ENCODE measurements at regions not wholly inside any gene's neighbourhood (a gene's known extent, or its start where the extent isn't known, plus 50 kb on each side); places are given as distances from the start of the nearest gene placed in this dataset.

DNA sequence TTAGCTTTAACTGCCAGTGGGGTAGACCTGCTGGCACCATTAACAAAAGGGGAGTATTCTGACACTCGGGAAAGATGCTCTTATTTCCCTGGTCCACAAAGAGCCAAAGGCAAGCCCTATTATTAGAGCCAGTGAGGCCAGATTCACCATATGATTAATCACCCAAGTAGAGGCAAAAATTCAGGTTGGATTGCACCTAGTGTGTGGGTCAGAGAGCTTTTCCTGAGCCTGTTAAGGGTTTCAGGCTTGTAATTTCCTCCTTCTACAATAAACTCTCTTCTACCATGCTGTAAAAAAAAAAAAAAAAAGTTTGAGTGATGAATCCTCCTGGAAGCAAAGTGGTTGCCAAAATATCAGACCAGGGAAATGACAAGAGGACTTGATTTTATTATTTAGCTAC, 163.5 kb downstream of the MBL2 start:
- Histone ChIP-seq H3K9me3 (ENCODE audit: control insufficient read depth, insufficient read depth, low read depth, low read length) (no peaks in the 10 kb centered on the region), H3K4me3 (ENCODE audit: low read depth, low read length) (no peak overlapping the region), H3K27me3 (ENCODE audit: control insufficient read depth, insufficient read depth, low read length) (no peaks in the 10 kb centered on the region), H3K36me3 (ENCODE audit: control insufficient read depth, insufficient read depth, low read length) (no peaks in the 10 kb centered on the region), H3K9ac (ENCODE audit: low read length) (no peak overlapping the region), H3K27ac (ENCODE audit: low read depth, low read length) (no peak overlapping the region), H3K4me1 (ENCODE audit: control insufficient read depth, insufficient read depth, low read length) (no peaks in the 10 kb centered on the region)

DNA sequence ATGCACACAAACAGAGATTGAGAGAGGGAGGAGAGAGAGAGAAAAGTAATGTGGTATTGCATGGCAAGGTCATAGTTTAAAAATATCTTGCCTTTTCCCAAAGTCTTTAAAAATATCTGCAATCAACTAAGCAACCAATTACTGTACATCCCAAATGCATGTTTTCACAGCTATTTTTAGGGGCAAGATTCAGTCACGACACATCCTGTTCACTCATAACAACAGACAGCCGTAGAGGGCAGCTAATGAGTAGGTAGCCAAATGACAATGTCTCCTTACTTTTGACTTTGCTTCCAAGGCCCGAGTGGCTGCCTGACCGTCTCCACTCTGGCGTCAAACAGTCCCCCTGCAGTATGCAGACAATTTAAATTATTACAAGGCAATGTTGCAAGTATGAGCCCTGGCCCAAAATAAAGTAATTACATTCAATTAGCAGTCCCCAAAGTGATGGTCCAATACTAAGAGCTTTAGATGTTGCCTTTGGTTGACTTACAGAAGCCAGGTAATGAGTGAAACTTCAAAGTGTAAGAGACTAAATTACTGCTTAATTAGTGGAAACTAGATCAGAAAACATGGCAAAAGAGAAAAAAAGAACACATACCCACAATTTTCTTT, 162.9 kb downstream of the MBL2 start:
- H3K9me3 ChIP-seq (ENCODE audit: control insufficient read depth, insufficient read depth, low read depth, low read length) = no peaks in the 10 kb centered on the region
- no peak overlapping the region for H3K27ac ChIP-seq (ENCODE audit: low read depth, low read length)
- H3K36me3 ChIP-seq (ENCODE audit: control insufficient read depth, insufficient read depth, low read length) = no peaks in the 10 kb centered on the region
- no peak overlapping the region for H3K4me3 ChIP-seq (ENCODE audit: low read depth, low read length)
- no peaks in the 10 kb centered on the region for H3K4me1 ChIP-seq (ENCODE audit: control insufficient read depth, insufficient read depth, low read length)
- H3K27me3 ChIP-seq (ENCODE audit: control insufficient read depth, insufficient read depth, low read length) = no peaks in the 10 kb centered on the region
- H3K9ac ChIP-seq (ENCODE audit: low read length) = no peak overlapping the region

DNA sequence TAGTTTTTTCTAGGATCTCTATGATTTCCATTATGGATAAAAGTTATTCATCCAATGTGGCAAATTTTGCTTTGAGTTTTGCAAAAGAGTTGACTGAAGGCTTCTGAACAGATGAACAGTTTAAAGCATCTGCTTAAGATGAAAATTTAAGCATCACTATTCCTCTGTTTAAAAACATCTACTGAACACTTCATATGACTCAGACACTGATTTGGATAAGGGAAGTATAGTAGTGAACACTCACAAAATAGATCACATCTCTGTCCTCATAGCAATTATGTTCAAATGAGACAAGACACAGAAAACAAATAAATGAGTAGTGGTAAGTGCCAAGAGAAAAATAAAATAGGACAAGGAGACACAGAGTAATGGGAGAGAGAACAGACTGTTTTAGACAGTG, 157.3 kb downstream of the MBL2 start:
- Histone ChIP-seq H3K36me3 (ENCODE audit: control insufficient read depth, insufficient read depth, low read length) (no peaks in the 10 kb centered on the region), H3K4me1 (ENCODE audit: control insufficient read depth, insufficient read depth, low read length) (no peaks in the 10 kb centered on the region), H3K9me3 (ENCODE audit: control insufficient read depth, insufficient read depth, low read depth, low read length) (no peaks in the 10 kb centered on the region), H3K4me3 (ENCODE audit: low read depth, low read length) (no peak overlapping the region), H3K27me3 (ENCODE audit: control insufficient read depth, insufficient read depth, low read length) (no peaks in the 10 kb centered on the region), H3K27ac (ENCODE audit: low read depth, low read length) (no peak overlapping the region), H3K9ac (ENCODE audit: low read length) (no peak overlapping the region)

DNA sequence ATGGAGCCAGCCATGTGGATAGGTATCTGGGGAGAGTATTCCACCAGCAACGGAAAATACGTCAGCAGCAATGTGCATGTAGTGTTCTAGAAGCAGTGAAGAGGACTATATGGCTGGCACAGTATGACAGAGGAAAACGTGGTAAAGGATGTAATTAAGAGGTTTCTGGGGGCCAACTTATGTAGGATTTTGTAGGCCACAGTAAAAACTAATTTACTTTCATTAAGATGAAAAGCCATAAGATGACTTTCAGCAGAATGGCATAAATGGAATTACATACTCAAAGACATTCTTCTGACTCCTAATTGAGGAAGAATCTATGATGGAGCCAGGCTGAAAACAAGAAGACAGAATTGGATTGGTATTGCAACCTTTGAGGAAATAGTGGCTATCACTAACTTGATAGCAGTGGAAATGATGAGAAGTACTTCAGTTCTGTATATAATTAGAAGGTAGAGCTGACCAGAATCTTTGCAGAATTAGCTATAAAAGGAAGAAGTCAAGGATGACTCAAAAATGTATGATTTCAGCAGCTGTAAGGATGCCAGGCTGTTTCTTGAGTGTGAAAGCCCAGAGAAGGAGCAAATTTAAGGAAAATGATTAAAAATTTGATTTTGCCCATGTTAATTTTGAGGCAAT, 156.7 kb downstream of the MBL2 start:
- Histone ChIP-seq H3K4me1 (ENCODE audit: control insufficient read depth, insufficient read depth, low read length) (no peaks in the 10 kb centered on the region), H3K4me3 (ENCODE audit: low read depth, low read length) (no peak overlapping the region), H3K27ac (ENCODE audit: low read depth, low read length) (no peak overlapping the region), H3K9ac (ENCODE audit: low read length) (no peak overlapping the region), H3K27me3 (ENCODE audit: control insufficient read depth, insufficient read depth, low read length) (no peaks in the 10 kb centered on the region), H3K9me3 (ENCODE audit: control insufficient read depth, insufficient read depth, low read depth, low read length) (no peaks in the 10 kb centered on the region), H3K36me3 (ENCODE audit: control insufficient read depth, insufficient read depth, low read length) (no peaks in the 10 kb centered on the region)

DNA sequence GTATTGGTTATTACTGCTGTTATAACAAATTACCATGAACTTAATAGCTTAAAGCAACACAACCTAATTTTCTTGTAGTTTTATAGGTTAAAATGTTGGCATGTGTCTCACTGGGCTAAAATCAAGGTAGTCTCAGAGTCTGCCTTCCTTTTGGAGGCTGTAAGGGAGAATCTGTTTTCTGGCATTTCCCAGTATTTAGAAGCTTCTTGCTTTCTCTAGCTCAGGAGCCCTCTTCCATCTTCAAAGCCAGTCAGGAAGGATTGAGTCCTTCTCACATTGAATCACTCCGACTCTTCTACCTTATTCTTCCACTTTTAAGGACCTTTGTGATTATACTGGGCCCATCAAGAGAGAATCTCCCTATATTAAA, 156.2 kb downstream of the MBL2 start:
- Histone ChIP-seq H3K4me1 (ENCODE audit: control insufficient read depth, insufficient read depth, low read length) (no peaks in the 10 kb centered on the region), H3K36me3 (ENCODE audit: control insufficient read depth, insufficient read depth, low read length) (no peaks in the 10 kb centered on the region), H3K27me3 (ENCODE audit: control insufficient read depth, insufficient read depth, low read length) (no peaks in the 10 kb centered on the region), H3K27ac (ENCODE audit: low read depth, low read length) (no peak overlapping the region), H3K9ac (ENCODE audit: low read length) (no peak overlapping the region), H3K4me3 (ENCODE audit: low read depth, low read length) (no peak overlapping the region), H3K9me3 (ENCODE audit: control insufficient read depth, insufficient read depth, low read depth, low read length) (no peaks in the 10 kb centered on the region)

DNA sequence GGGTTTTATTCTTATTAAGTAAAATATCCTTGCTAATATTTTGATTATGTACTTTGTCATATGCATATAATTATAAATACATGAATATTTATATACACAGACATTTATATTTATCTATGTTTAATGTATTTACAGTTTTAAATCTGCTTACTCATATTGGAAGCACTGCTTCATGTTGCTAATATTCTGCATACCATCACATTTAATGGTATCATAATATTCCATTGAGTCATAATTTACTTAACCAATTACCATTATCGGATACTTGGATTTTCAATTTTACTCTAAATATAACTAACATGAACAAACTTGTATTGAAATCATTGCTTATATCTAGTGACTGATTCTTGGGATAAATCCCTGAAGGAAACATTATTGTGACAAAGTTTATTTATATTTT, 155.2 kb downstream of the MBL2 start:
- H3K9ac ChIP-seq (ENCODE audit: low read length) = no peak overlapping the region

DNA sequence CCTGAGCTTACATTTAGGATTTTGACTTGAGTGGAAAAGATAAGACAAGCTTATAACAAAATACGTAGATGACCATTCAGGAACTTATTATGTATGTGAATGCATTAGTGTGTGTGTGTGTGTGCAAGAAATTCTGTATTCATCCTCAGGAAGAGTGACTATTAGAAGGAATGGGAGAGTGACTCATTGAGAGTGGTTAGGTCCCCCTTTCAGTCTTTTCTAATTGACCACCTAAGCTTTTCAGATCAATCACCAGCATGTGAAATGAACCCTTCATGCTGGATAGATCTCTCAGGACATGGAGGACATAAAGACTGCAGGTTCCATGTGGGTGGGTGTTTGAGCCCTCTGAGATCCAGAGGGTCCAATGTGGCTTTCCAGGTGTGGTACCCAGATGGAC, 153.5 kb downstream of the MBL2 start:
- no peak overlapping the region for H3K27ac ChIP-seq (ENCODE audit: low read depth, low read length)
- no peaks in the 10 kb centered on the region for H3K4me1 ChIP-seq (ENCODE audit: control insufficient read depth, insufficient read depth, low read length)
- no peaks in the 10 kb centered on the region for H3K9me3 ChIP-seq (ENCODE audit: control insufficient read depth, insufficient read depth, low read depth, low read length)
- H3K4me3 ChIP-seq (ENCODE audit: low read depth, low read length) = no peak overlapping the region
- no peaks in the 10 kb centered on the region for H3K36me3 ChIP-seq (ENCODE audit: control insufficient read depth, insufficient read depth, low read length)
- no peak overlapping the region for H3K9ac ChIP-seq (ENCODE audit: low read length)
- H3K27me3 ChIP-seq (ENCODE audit: control insufficient read depth, insufficient read depth, low read length) = no peaks in the 10 kb centered on the region

More for the DNA sequence above, 155.2 kb downstream of the MBL2 start:
- Histone ChIP-seq H3K27me3 (ENCODE audit: control insufficient read depth, insufficient read depth, low read length) (no peaks in the 10 kb centered on the region), H3K9me3 (ENCODE audit: control insufficient read depth, insufficient read depth, low read depth, low read length) (no peaks in the 10 kb centered on the region), H3K4me1 (ENCODE audit: control insufficient read depth, insufficient read depth, low read length) (no peaks in the 10 kb centered on the region), H3K36me3 (ENCODE audit: control insufficient read depth, insufficient read depth, low read length) (no peaks in the 10 kb centered on the region), H3K4me3 (ENCODE audit: low read depth, low read length) (no peak overlapping the region), H3K27ac (ENCODE audit: low read depth, low read length) (no peak overlapping the region)

DNA sequence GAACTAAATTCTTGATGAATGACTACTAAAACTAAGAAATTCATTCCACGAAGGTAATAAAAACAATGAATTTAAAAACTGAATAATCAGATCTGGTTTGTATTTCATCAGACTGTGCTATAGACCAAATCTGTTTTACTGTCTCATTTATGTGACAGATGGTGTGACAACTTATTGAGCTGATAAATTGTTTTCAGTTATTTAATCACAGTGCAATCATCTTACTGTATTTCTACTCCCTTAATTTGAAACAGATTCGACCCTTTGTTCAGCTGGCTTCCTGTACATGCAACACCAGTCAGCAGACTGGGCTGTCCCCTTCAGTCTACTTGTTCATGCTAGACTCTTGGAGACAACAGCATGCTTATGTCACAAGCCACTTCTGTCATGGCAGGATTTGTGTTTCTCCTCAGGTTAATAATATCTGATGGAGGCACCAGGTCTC, 150.9 kb downstream of the MBL2 start:
- Histone ChIP-seq H3K9ac (ENCODE audit: low read length) (no peak overlapping the region), H3K4me1 (ENCODE audit: control insufficient read depth, insufficient read depth, low read length) (no peaks in the 10 kb centered on the region), H3K36me3 (ENCODE audit: control insufficient read depth, insufficient read depth, low read length) (no peaks in the 10 kb centered on the region), H3K4me3 (ENCODE audit: low read depth, low read length) (no peak overlapping the region), H3K27me3 (ENCODE audit: control insufficient read depth, insufficient read depth, low read length) (no peaks in the 10 kb centered on the region), H3K9me3 (ENCODE audit: control insufficient read depth, insufficient read depth, low read depth, low read length) (no peaks in the 10 kb centered on the region), H3K27ac (ENCODE audit: low read depth, low read length) (no peak overlapping the region)

DNA sequence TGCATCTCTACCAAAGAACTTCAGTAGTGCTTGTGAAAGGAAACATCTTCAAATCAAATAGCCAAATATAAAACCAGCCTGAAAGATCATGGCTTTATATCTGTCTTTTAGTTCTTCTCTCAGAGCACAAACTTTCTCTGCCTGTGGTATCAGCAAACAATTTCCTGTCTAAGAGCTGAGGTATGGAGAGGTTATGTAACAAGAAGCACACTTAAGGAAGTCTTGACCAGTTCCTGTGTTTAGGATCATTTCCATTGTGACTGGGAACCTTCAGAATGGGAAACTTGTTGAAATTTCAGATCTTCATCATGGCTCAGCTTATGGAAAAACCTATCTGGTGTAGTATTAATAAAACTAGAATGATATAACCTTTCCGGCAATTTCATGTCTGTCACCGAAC, 148.8 kb downstream of the MBL2 start:
- Histone ChIP-seq H3K27ac (ENCODE audit: low read depth, low read length) (no peak overlapping the region), H3K4me3 (ENCODE audit: low read depth, low read length) (no peak overlapping the region), H3K9ac (ENCODE audit: low read length) (no peak overlapping the region), H3K4me1 (ENCODE audit: control insufficient read depth, insufficient read depth, low read length) (no peaks in the 10 kb centered on the region), H3K36me3 (ENCODE audit: control insufficient read depth, insufficient read depth, low read length) (no peaks in the 10 kb centered on the region), H3K27me3 (ENCODE audit: control insufficient read depth, insufficient read depth, low read length) (no peaks in the 10 kb centered on the region), H3K9me3 (ENCODE audit: control insufficient read depth, insufficient read depth, low read depth, low read length) (no peaks in the 10 kb centered on the region)

DNA sequence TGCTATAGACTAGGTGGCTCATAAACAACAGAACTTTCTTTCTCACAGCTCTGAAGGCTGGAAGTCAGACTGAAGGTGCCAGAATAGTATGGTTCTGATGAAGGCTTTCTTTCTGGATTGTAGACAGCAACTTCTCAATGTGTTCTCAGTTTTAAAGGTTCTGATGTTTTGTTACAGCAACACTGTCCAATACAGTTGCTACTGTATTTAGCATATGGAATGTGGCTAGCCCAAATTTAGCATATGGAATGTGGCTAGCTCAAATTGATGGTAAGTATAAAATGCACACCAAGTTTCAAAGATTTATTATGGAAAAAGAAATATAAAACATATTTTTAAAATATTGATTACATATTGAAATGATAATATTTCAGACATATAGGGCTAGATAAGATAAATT, 145.3 kb downstream of the MBL2 start:
- no peaks in the 10 kb centered on the region for H3K36me3 ChIP-seq (ENCODE audit: control insufficient read depth, insufficient read depth, low read length)
- no peak overlapping the region for H3K27ac ChIP-seq (ENCODE audit: low read depth, low read length)
- no peak overlapping the region for H3K9ac ChIP-seq (ENCODE audit: low read length)
- no peaks in the 10 kb centered on the region for H3K27me3 ChIP-seq (ENCODE audit: control insufficient read depth, insufficient read depth, low read length)
- peaks cover 3% of the 10 kb centered on the region; the same call in 1 of the 2 replicates for H3K4me1 ChIP-seq (ENCODE audit: control insufficient read depth, insufficient read depth, low read length)
- H3K4me3 ChIP-seq (ENCODE audit: low read depth, low read length) = no peak overlapping the region
- no peaks in the 10 kb centered on the region for H3K9me3 ChIP-seq (ENCODE audit: control insufficient read depth, insufficient read depth, low read depth, low read length)

DNA sequence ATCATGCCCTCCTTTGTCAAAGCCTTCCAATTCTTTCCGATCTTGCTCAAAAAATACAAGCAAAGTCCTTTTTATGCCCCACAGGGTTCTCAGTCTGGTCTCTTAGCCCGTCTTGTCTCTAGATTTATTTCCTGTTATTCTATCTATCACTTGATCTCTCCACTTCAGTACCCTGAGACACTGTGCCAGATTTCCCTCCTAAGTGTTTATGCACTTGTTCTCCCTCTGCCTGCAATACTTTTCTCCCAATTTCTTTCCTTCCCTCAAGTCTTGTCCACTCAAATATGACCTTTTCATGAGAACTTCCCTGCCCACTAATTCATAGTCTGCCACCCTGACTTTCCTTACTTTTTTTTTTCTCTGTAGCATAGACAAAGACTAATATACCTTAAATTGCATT, 141.4 kb downstream of the MBL2 start:
- H3K4me1 ChIP-seq (ENCODE audit: control insufficient read depth, insufficient read depth, low read length) = peaks cover 3% of the 10 kb centered on the region; the same call in 1 of the 2 replicates
- no peak overlapping the region for H3K9ac ChIP-seq (ENCODE audit: low read length)
- no peaks in the 10 kb centered on the region for H3K9me3 ChIP-seq (ENCODE audit: control insufficient read depth, insufficient read depth, low read depth, low read length)
- H3K4me3 ChIP-seq (ENCODE audit: low read depth, low read length) = no peak overlapping the region
- H3K36me3 ChIP-seq (ENCODE audit: control insufficient read depth, insufficient read depth, low read length) = no peaks in the 10 kb centered on the region
- H3K27ac ChIP-seq (ENCODE audit: low read depth, low read length) = no peak overlapping the region
- no peaks in the 10 kb centered on the region for H3K27me3 ChIP-seq (ENCODE audit: control insufficient read depth, insufficient read depth, low read length)

Measured in HUES6 (cell line).